ENCODE measurements at regions not wholly inside any gene's neighbourhood (a gene's known extent, or its start where the extent isn't known, plus 50 kb on each side); places are given as distances from the start of the nearest gene placed in this dataset.

GRCh38 chr2:123370186-123370585 is 654.9 kb upstream of the CNTNAP5 start:
- Histone ChIP-seq H3K27ac (no peak overlapping the region), H3K4me3 (no peak overlapping the region), H3K9me3 (ENCODE audit: low read depth) (no peaks in the 10 kb centered on the region), H3K4me1 (ENCODE audit: low read depth) (no peaks in the 10 kb centered on the region), H3K27me3 (no peaks in the 10 kb centered on the region), H3K36me3 (no peaks in the 10 kb centered on the region)
- TF ChIP-seq CTCF (IDR thresholded peaks at IDR 0.05; ENCODE audit: low read depth, low read length): no peak
- no peak for DNase-seq (ENCODE audit: low read depth in 1 of 2, low spot score in 1 of 2)

GRCh38 chr2:123371535-123371934 is 653.6 kb upstream of the CNTNAP5 start:
- DNase-seq (ENCODE audit: low read depth in 1 of 2, low spot score in 1 of 2): no peak
- TF ChIP-seq CTCF (IDR thresholded peaks at IDR 0.05; ENCODE audit: low read depth, low read length): no peak

GRCh38 chr2:123380370-123380935 is 644.6 kb upstream of the CNTNAP5 start:
- TF ChIP-seq CTCF (IDR thresholded peaks at IDR 0.05; ENCODE audit: low read depth, low read length): no peak
- H3K9me3 ChIP-seq (ENCODE audit: low read depth): no peaks in the 10 kb centered on the region
- no peaks in the 10 kb centered on the region for H3K36me3 ChIP-seq
- no peak overlapping the region for H3K4me3 ChIP-seq
- H3K4me1 ChIP-seq (ENCODE audit: low read depth): no peaks in the 10 kb centered on the region
- H3K27ac ChIP-seq: no peak overlapping the region
- no peaks in the 10 kb centered on the region for H3K27me3 ChIP-seq
- peak in 1 of 2 donors; percentile 66 for DNase-seq (ENCODE audit: low read depth in 1 of 2, low spot score in 1 of 2)

More at GRCh38 chr2:123371535-123371934, 653.6 kb upstream of the CNTNAP5 start:
- Histone ChIP-seq H3K36me3 (no peaks in the 10 kb centered on the region), H3K27me3 (no peaks in the 10 kb centered on the region), H3K9me3 (ENCODE audit: low read depth) (no peaks in the 10 kb centered on the region), H3K4me3 (no peak overlapping the region), H3K27ac (no peak overlapping the region), H3K4me1 (ENCODE audit: low read depth) (no peaks in the 10 kb centered on the region)

GRCh38 chr2:123415678-123416077 is 609.4 kb upstream of the CNTNAP5 start:
- H3K4me3 ChIP-seq: no peak overlapping the region
- H3K27me3 ChIP-seq: no peaks in the 10 kb centered on the region
- H3K4me1 ChIP-seq (ENCODE audit: low read depth): no peaks in the 10 kb centered on the region
- H3K36me3 ChIP-seq: no peaks in the 10 kb centered on the region
- no peaks in the 10 kb centered on the region for H3K9me3 ChIP-seq (ENCODE audit: low read depth)
- H3K27ac ChIP-seq: no peak overlapping the region
- DNase-seq (ENCODE audit: low read depth in 1 of 2, low spot score in 1 of 2): no peak
- no peak for TF ChIP-seq CTCF (IDR thresholded peaks at IDR 0.05; ENCODE audit: low read depth, low read length)

GRCh38 chr2:123419976-123420375 is 605.1 kb upstream of the CNTNAP5 start:
- no peaks in the 10 kb centered on the region for H3K36me3 ChIP-seq
- no peak overlapping the region for H3K4me3 ChIP-seq
- no peak overlapping the region for H3K27ac ChIP-seq
- no peaks in the 10 kb centered on the region for H3K27me3 ChIP-seq
- H3K9me3 ChIP-seq (ENCODE audit: low read depth): no peaks in the 10 kb centered on the region
- no peaks in the 10 kb centered on the region for H3K4me1 ChIP-seq (ENCODE audit: low read depth)
- DNase-seq (ENCODE audit: low read depth in 1 of 2, low spot score in 1 of 2): no peak
- TF ChIP-seq CTCF (IDR thresholded peaks at IDR 0.05; ENCODE audit: low read depth, low read length): no peak
